Upper lobe of left lung (tissue), 6 donors: ENCODE measurements at regions not wholly inside any gene's neighbourhood (a gene's known extent, or its start where the extent isn't known, plus 50 kb on each side); places are given as distances from the start of the nearest gene placed in this dataset.

Experiments
- ATAC-seq, 2 donors: fragments of 200-7000 bp; cut with Tn5 transposase; one replicate each; pipeline ENCODE4 v1.9.1; 2022; ENCODE audit warnings: mild to moderate bottlenecking in 2 of 2, moderate library complexity in 2 of 2; ENCODE audit not compliant: low FRiP score in 2 of 2
- DNase-seq, 2 donors: peaks; one replicate each; pipeline ENCODE4 v3.0.0-alpha.2; 2019 to 2020
- H3K27ac ChIP-seq, 4 donors: fragments of 200-600 bp; sonication (generic); one replicate each; pipeline ENCODE4 v1.5.1; 2016 to 2019
- H3K27me3 ChIP-seq, 4 donors: fragments of 200-600 bp; sonication (generic); one replicate each; pipeline ENCODE4 v1.5.1; 2017 to 2019
- H3K36me3 ChIP-seq, 4 donors: fragments of 200-600 bp; sonication (generic); one replicate each; pipeline ENCODE4 v1.5.1; 2016 to 2019
- H3K4me1 ChIP-seq, 4 donors: fragments of 200-600 bp; sonication (generic); one replicate each; pipeline ENCODE4 v1.5.1; 2018 to 2019
- H3K4me3 ChIP-seq, 4 donors: fragments of 200-600 bp; sonication (generic); one replicate each; pipeline ENCODE4 v1.5.1; 2017 to 2019; ENCODE audit warnings: mild to moderate bottlenecking in 2 of 4, moderate library complexity in 1 of 4
- H3K9me3 ChIP-seq, 4 donors: fragments of 200-600 bp; sonication (generic); one replicate each; pipeline ENCODE4 v1.5.1; 2018 to 2019
- EP300 ChIP-seq, 4 donors: sonication (generic); formaldehyde crosslinking; IDR thresholded peaks; one replicate each; pipeline ENCODE4 v1.5.1; 2017; ENCODE audit warnings: antibody characterized with exemption in 4 of 4, control low read depth in 2 of 4
- POLR2A ChIP-seq, 4 donors: fragments of 450-650 bp; IDR thresholded peaks; one replicate each; pipeline ENCODE4 v1.5.1; 2016 to 2017; ENCODE audit warnings: antibody characterized with exemption in 4 of 4, mild to moderate bottlenecking in 2 of 4
- POLR2AphosphoS5 ChIP-seq, 2 donors: sonication (generic); formaldehyde crosslinking; IDR thresholded peaks; one replicate each; pipeline ENCODE4 v1.5.1; 2017; ENCODE audit warnings: antibody characterized with exemption in 2 of 2
- WGBS, 2 donors: methylation state at CpG; one replicate each; pipeline ENCODE4 v1.1.5; 2017 to 2018; 5-methylcytosine and 5-hydroxymethylcytosine counted together
- TF ChIP-seq, protein P1 (sequence below), 6 experiments: fragments of 450-650 bp in 4 of 6; fragments of 200-600 bp in 2 of 6; sonication (generic) in 2 of 6; IDR thresholded peaks; one replicate each; pipeline ENCODE4 v1.5.1; 2016 to 2019; ENCODE audit warnings: antibody characterized with exemption in 6 of 6
- donor health status: DM: no; HTN: no; CAD: no; lungs with moderate emphysema.
- donor health status: DM: no; HTN: yes; CAD: no; lungs with severe emphysema.

DNA sequence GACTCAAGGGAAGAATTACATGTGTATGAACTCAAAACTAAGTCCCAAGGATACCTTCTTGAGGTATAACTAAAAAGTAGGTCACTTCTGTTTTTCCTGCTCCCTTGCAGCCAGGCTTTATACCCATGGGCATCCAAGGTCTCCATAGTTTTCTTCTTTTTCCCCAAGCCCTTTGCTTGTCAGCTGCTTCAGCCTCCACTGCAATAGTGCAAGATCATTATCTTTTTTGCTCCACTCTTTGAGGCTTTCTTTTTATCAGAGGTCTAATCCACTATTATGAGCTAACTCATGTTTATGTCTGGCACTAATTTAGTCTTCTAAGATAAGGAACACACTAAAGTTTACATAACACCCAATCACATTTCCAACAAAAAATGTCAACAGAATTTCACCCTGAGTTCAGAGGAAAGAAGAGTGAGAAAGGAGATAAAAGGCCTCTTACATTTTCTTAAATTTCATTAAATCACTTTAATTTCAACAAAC, 121.2 kb upstream of the LSAMP start:
- Histone ChIP-seq H3K27ac (no peak overlapping the region), H3K4me1 (no peaks in the 10 kb centered on the region), H3K4me3 (no peak overlapping the region), H3K27me3 (no peaks in the 10 kb centered on the region), H3K36me3 (no peaks in the 10 kb centered on the region), H3K9me3 (no peaks in the 10 kb centered on the region)
- no peak for ATAC-seq
- TF ChIP-seq POLR2A (IDR thresholded peaks at IDR 0.05) = no peak
- TF ChIP-seq, protein P1, sequence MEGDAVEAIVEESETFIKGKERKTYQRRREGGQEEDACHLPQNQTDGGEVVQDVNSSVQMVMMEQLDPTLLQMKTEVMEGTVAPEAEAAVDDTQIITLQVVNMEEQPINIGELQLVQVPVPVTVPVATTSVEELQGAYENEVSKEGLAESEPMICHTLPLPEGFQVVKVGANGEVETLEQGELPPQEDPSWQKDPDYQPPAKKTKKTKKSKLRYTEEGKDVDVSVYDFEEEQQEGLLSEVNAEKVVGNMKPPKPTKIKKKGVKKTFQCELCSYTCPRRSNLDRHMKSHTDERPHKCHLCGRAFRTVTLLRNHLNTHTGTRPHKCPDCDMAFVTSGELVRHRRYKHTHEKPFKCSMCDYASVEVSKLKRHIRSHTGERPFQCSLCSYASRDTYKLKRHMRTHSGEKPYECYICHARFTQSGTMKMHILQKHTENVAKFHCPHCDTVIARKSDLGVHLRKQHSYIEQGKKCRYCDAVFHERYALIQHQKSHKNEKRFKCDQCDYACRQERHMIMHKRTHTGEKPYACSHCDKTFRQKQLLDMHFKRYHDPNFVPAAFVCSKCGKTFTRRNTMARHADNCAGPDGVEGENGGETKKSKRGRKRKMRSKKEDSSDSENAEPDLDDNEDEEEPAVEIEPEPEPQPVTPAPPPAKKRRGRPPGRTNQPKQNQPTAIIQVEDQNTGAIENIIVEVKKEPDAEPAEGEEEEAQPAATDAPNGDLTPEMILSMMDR (IDR thresholded peaks at IDR 0.05) = no peak
- TF ChIP-seq EP300 (IDR thresholded peaks at IDR 0.05) = no peak
- no peak for TF ChIP-seq POLR2AphosphoS5 (IDR thresholded peaks at IDR 0.05)
- no peak for DNase-seq

DNA sequence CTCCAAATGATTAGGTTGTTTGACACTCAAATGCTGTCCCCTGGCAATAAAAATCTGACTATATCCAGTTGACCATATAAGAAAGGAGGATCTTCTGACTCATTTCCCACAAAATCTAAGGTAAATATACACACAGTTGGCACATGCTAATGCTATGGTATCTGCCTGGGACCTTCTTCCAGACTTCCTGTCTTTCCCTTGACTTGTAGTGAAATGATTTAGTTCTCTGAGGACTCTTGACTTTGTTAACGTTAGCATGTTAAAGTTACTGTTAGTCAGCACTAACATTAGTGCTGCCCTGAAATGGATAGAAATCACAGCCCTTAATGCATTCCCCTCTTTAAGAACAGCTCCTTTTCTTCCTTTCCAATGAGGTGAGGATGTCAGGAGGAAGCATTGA, 124.3 kb upstream of the LSAMP start:
- H3K27me3 ChIP-seq = no peaks in the 10 kb centered on the region
- H3K4me1 ChIP-seq = no peaks in the 10 kb centered on the region
- TF ChIP-seq POLR2AphosphoS5 (IDR thresholded peaks at IDR 0.05) (no peak), EP300 (IDR thresholded peaks at IDR 0.05) (no peak), POLR2A (IDR thresholded peaks at IDR 0.05) (no peak)
- TF ChIP-seq, protein P1 (IDR thresholded peaks at IDR 0.05) = no peak
- H3K9me3 ChIP-seq = peaks cover 0 to 5% (median 0%) of the 10 kb centered on the region in 4 donors
- no peaks in the 10 kb centered on the region for H3K36me3 ChIP-seq
- ATAC-seq (no peak), DNase-seq (no peak)
- no peak overlapping the region for H3K27ac ChIP-seq
- WGBS, 2 donors = 9 to 26% methylated on average over 1 of the region's 1 CpG
- no peak overlapping the region for H3K4me3 ChIP-seq

DNA sequence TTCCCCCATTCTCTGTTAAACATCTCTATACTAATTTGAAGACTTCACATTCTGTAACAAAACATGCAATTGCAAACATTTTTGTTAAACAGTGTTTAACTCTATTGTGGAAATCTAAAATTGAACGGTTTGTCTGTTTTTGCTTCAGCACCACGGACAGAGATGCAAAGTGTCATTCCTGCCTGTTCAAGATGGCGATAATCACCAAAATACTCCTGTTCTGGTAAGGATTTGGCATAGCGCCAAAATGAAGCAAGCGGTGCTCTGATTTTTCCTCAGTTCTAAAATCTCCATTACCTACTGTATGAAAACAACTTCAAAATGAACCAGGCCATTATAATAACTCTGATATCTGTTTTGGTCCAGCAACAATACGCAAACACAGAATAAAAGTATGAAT, 129.7 kb upstream of the TUSC7 start:
- Histone ChIP-seq H3K27me3 (no peaks in the 10 kb centered on the region), H3K36me3 (no peaks in the 10 kb centered on the region), H3K4me3 (no peak overlapping the region), H3K4me1 (no peaks in the 10 kb centered on the region), H3K9me3 (no peaks in the 10 kb centered on the region), H3K27ac (no peak overlapping the region)
- TF ChIP-seq, protein P1 (IDR thresholded peaks at IDR 0.05) = no peak
- TF ChIP-seq POLR2A (IDR thresholded peaks at IDR 0.05) = no peak
- TF ChIP-seq POLR2AphosphoS5 (IDR thresholded peaks at IDR 0.05) = no peak
- no peak for TF ChIP-seq EP300 (IDR thresholded peaks at IDR 0.05)
- WGBS, 2 donors = 15 to 19% methylated on average over 6 of the region's 6 CpGs
- ATAC-seq = no peak
- no peak for DNase-seq

DNA sequence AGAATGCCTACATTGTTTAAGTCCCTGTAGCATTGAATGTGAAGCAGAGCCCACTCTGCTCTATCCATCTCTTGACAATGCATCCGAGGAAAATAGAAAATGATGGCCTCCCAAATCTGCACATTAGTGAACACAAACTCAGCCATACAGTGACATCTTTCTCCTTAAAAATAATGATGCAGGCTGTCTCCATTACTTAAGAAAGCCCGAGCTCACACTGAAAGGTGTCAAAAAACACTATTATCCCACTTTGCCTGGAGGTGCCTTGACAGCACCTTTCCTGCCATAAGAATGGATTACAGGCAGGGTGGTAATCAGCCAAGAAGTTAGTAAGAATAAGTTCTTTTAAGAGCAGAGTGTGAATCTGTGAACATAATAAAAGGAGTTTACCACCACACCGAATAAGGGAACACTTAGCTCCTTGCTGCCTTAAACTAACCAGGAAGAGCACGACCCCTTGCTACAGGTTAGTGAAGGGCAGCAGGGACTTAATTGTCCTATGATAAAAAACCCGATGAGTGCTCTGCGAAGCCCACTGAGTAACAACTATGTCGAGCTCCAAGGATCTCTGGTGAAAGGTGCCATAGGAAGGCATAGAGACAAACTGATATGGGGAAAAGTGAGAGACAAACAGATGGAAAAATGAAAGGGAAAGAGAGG, 123.2 kb upstream of the TUSC7 start:
- TF ChIP-seq EP300 (IDR thresholded peaks at IDR 0.05) = no peak
- TF ChIP-seq, protein P1 (IDR thresholded peaks at IDR 0.05) = no peak
- TF ChIP-seq POLR2AphosphoS5 (IDR thresholded peaks at IDR 0.05) = no peak
- TF ChIP-seq POLR2A (IDR thresholded peaks at IDR 0.05) = no peak
- H3K27ac ChIP-seq = no peak overlapping the region
- H3K9me3 ChIP-seq = no peaks in the 10 kb centered on the region
- no peaks in the 10 kb centered on the region for H3K36me3 ChIP-seq
- ATAC-seq (no peak), DNase-seq (no peak)
- no peaks in the 10 kb centered on the region for H3K4me1 ChIP-seq
- WGBS, 2 donors = 76% methylated on average over 7 of the region's 7 CpGs
- no peaks in the 10 kb centered on the region for H3K27me3 ChIP-seq
- H3K4me3 ChIP-seq = no peak overlapping the region

DNA sequence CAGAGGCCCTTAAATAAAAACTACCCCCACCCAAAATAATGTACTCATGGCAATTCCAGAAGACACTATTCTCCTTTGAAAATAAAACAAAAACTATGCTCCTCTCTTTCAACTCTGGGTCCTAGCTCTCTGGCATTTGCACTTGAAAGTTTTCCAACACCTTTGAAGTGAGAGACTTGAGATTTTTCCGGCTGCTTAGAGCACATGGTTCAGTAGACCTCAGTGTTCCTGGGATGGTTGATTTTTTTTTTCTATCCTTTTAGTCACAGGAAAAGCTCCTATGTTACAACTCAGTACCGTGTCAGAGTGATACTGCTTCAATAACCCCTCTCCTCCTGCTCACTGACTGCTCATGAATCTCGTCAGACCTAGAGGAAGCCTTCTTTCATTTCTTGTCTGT, 118.3 kb upstream of the TUSC7 start:
- ATAC-seq (no peak), DNase-seq (no peak)
- no peak overlapping the region for H3K4me3 ChIP-seq
- no peaks in the 10 kb centered on the region for H3K9me3 ChIP-seq
- TF ChIP-seq EP300 (IDR thresholded peaks at IDR 0.05) = no peak
- no peak for TF ChIP-seq POLR2A (IDR thresholded peaks at IDR 0.05)
- TF ChIP-seq POLR2AphosphoS5 (IDR thresholded peaks at IDR 0.05) = no peak
- TF ChIP-seq, protein P1 (IDR thresholded peaks at IDR 0.05) = no peak
- 30 to 39% methylated on average over 3 of the region's 3 CpGs for WGBS, 2 donors
- no peaks in the 10 kb centered on the region for H3K36me3 ChIP-seq
- H3K27me3 ChIP-seq = no peaks in the 10 kb centered on the region
- H3K4me1 ChIP-seq = no peaks in the 10 kb centered on the region
- H3K27ac ChIP-seq = no peak overlapping the region
